ENCODE measurements at regions not wholly inside any gene's neighbourhood (a gene's known extent, or its start where the extent isn't known, plus 50 kb on each side); places are given as distances from the start of the nearest gene placed in this dataset.

GRCh38 chr2:221109552-221109951, 462.6 kb downstream of the EPHA4 start:
- intact Hi-C loops (cut with DNase I; ENCODE audit: low total_unique reads) = no loop called here
- H3K4me3 ChIP-seq = no peak overlapping the region
- H3K27ac ChIP-seq = no peak overlapping the region
- H3K4me1 ChIP-seq = peaks cover 0 to 8% (median 0%) of the 10 kb centered on the region in 6 donors
- DNase-seq = no peak
- no peaks in the 10 kb centered on the region for H3K27me3 ChIP-seq (replicated peaks in 1 of 7)
- TF ChIP-seq POLR2A (IDR thresholded peaks at IDR 0.05) = no peak
- no peak for TF ChIP-seq CTCF (IDR thresholded peaks at IDR 0.05 in 8 of 11, conservative IDR thresholded peaks at IDR 0.05 in 3 of 11)
- TF ChIP-seq POLR2AphosphoS5 (IDR thresholded peaks at IDR 0.05) = no peak
- no peaks in the 10 kb centered on the region for H3K36me3 ChIP-seq
- peaks cover 0 to 5% (median 0%) of the 10 kb centered on the region in 8 donors for H3K9me3 ChIP-seq

GRCh38 chr2:221111739-221112138, 460.4 kb downstream of the EPHA4 start:
- 81 to 86% (median 83%) methylated on average over 4 of the region's 4 CpGs for WGBS, 5 donors
- Histone ChIP-seq H3K27ac (no peak overlapping the region), H3K4me1 (peaks cover 0 to 5% (median 0%) of the 10 kb centered on the region in 6 donors), H3K9me3 (peaks cover 0 to 5% (median 0%) of the 10 kb centered on the region in 8 donors), H3K36me3 (no peaks in the 10 kb centered on the region), H3K4me3 (no peak overlapping the region), H3K27me3 (replicated peaks in 1 of 7) (no peaks in the 10 kb centered on the region)
- intact Hi-C loops (cut with DNase I; ENCODE audit: low total_unique reads) = no loop called here
- DNase-seq = no peak
- TF ChIP-seq CTCF (IDR thresholded peaks at IDR 0.05 in 8 of 11, conservative IDR thresholded peaks at IDR 0.05 in 3 of 11) = no peak
- no peak for TF ChIP-seq POLR2AphosphoS5 (IDR thresholded peaks at IDR 0.05)
- TF ChIP-seq POLR2A (IDR thresholded peaks at IDR 0.05) = no peak

GRCh38 chr2:221112744-221113143, 459.4 kb downstream of the EPHA4 start:
- intact Hi-C loops (cut with DNase I; ENCODE audit: low total_unique reads) = no loop called here

GRCh38 chr2:221115944-221116343, 456.2 kb downstream of the EPHA4 start:
- TF ChIP-seq POLR2A (IDR thresholded peaks at IDR 0.05) (no peak), POLR2AphosphoS5 (IDR thresholded peaks at IDR 0.05) (no peak), CTCF (IDR thresholded peaks at IDR 0.05 in 8 of 11, conservative IDR thresholded peaks at IDR 0.05 in 3 of 11) (no peak)
- Histone ChIP-seq H3K9me3 (no peaks in the 10 kb centered on the region), H3K36me3 (no peaks in the 10 kb centered on the region), H3K27me3 (replicated peaks in 1 of 7) (no peaks in the 10 kb centered on the region), H3K4me1 (peaks cover 0 to 5% (median 0%) of the 10 kb centered on the region in 6 donors), H3K27ac (no peak overlapping the region), H3K4me3 (no peak overlapping the region)
- no peak for DNase-seq
- 79 to 90% (median 86%) methylated on average over 3 of the region's 3 CpGs for whole genome bisulfite sequencing, 5 donors
- intact Hi-C loops (cut with DNase I; ENCODE audit: low total_unique reads) = no loop called here

More at GRCh38 chr2:221112744-221113143, 459.4 kb downstream of the EPHA4 start:
- no peak for TF ChIP-seq POLR2A (IDR thresholded peaks at IDR 0.05)
- no peak for TF ChIP-seq POLR2AphosphoS5 (IDR thresholded peaks at IDR 0.05)
- TF ChIP-seq CTCF (IDR thresholded peaks at IDR 0.05 in 8 of 11, conservative IDR thresholded peaks at IDR 0.05 in 3 of 11) = no peak
- no peak overlapping the region for H3K4me3 ChIP-seq
- H3K27ac ChIP-seq = no peak overlapping the region
- no peak for DNase-seq
- H3K9me3 ChIP-seq = no peaks in the 10 kb centered on the region
- no peaks in the 10 kb centered on the region for H3K36me3 ChIP-seq
- peaks cover 0 to 5% (median 0%) of the 10 kb centered on the region in 6 donors for H3K4me1 ChIP-seq
- H3K27me3 ChIP-seq (replicated peaks in 1 of 7) = no peaks in the 10 kb centered on the region
- 57 to 89% (median 74%) methylated on average over 3 of the region's 3 CpGs for WGBS, 5 donors
